ENCODE measurements at regions not wholly inside any gene's neighbourhood (a gene's known extent, or its start where the extent isn't known, plus 50 kb on each side); places are given as distances from the start of the nearest gene placed in this dataset.

- no peak for DNase-seq
- Histone ChIP-seq H3K27ac (ENCODE audit: low read depth in 1 of 2, low read length in 1 of 2) (no peak overlapping the region), H3K27me3 (ENCODE audit: control insufficient read depth in 3 of 3, insufficient read depth in 3 of 3, low read length in 2 of 3) (no peaks in the 10 kb centered on the region), H3K36me3 (ENCODE audit: control insufficient read depth in 4 of 4, insufficient read depth in 4 of 4, low read length in 4 of 4) (no peaks in the 10 kb centered on the region), H3K9me3 (ENCODE audit: control insufficient read depth in 4 of 4, insufficient read depth in 3 of 4, low read length in 3 of 4) (no peaks in the 10 kb centered on the region), H3K9ac (ENCODE audit: insufficient read depth in 1 of 2, low read length in 2 of 2) (no peak overlapping the region), H3K4me1 (ENCODE audit: control insufficient read depth in 5 of 5, insufficient read depth in 5 of 5, low read length in 5 of 5) (peaks cover 0 to 3% (median 0%) of the 10 kb centered on the region in 5 donors), H3K4me3 (no peak overlapping the region)
- no peak for TF ChIP-seq CTCF (IDR thresholded peaks at IDR 0.05; ENCODE audit: control extremely low read depth, extremely low read depth)
- WGBS, 2 donors: 87 to 92% methylated on average over 2 of the region's 2 CpGs
- no peak for ATAC-seq (ENCODE audit: insufficient read depth, low FRiP score)
Measured at GRCh38 chr12:98229540-98229924, 285.9 kb upstream of the TMPO start.

- H3K36me3 ChIP-seq (ENCODE audit: control insufficient read depth in 4 of 4, insufficient read depth in 4 of 4, low read length in 4 of 4): no peaks in the 10 kb centered on the region
- H3K27me3 ChIP-seq (ENCODE audit: control insufficient read depth in 3 of 3, insufficient read depth in 3 of 3, low read length in 2 of 3): no peaks in the 10 kb centered on the region
- no peak overlapping the region for H3K9ac ChIP-seq (ENCODE audit: insufficient read depth in 1 of 2, low read length in 2 of 2)
- WGBS, 2 donors: 85 to 94% methylated on average over 3 of the region's 3 CpGs
- H3K4me3 ChIP-seq: no peak overlapping the region
- H3K27ac ChIP-seq (ENCODE audit: low read depth in 1 of 2, low read length in 1 of 2): no peak overlapping the region
- no peak for TF ChIP-seq CTCF (IDR thresholded peaks at IDR 0.05; ENCODE audit: control extremely low read depth, extremely low read depth)
- H3K9me3 ChIP-seq (ENCODE audit: control insufficient read depth in 4 of 4, insufficient read depth in 3 of 4, low read length in 3 of 4): peaks cover 0 to 3% (median 0%) of the 10 kb centered on the region in 4 donors
- DNase-seq (no peak), ATAC-seq (ENCODE audit: insufficient read depth, low FRiP score) (no peak)
- H3K4me1 ChIP-seq (ENCODE audit: control insufficient read depth in 5 of 5, insufficient read depth in 5 of 5, low read length in 5 of 5): no peaks in the 10 kb centered on the region
Measured at GRCh38 chr12:98232753-98233390, 282.5 kb upstream of the TMPO start.

DNA sequence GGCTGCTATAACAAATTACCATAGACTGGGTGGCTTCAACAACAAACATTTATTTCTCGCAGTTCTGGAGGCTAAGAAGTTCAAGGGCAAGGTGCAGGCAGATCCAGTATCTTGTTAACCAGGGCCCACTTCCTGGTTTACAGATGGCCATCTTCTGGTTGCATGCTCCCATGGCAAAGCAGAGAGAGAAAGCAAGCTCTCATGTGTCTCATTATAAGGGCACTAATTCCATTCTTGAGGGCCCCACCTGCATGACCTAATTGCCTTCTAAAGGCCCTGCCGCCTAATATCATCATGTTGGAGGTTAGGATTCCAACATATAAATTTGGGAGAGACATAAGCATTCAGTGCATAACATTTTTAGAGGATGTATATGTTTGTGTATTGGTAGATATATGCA lies 280.1 kb upstream of the TMPO start:
- Histone ChIP-seq H3K36me3 (ENCODE audit: control insufficient read depth in 4 of 4, insufficient read depth in 4 of 4, low read length in 4 of 4) (no peaks in the 10 kb centered on the region), H3K9ac (ENCODE audit: insufficient read depth in 1 of 2, low read length in 2 of 2) (no peak overlapping the region), H3K27ac (ENCODE audit: low read depth in 1 of 2, low read length in 1 of 2) (no peak overlapping the region), H3K4me1 (ENCODE audit: control insufficient read depth in 5 of 5, insufficient read depth in 5 of 5, low read length in 5 of 5) (peaks cover 0 to 12% (median 0%) of the 10 kb centered on the region in 5 donors), H3K27me3 (ENCODE audit: control insufficient read depth in 3 of 3, insufficient read depth in 3 of 3, low read length in 2 of 3) (peaks cover 0 to 6% (median 0%) of the 10 kb centered on the region in 3 donors), H3K9me3 (ENCODE audit: control insufficient read depth in 4 of 4, insufficient read depth in 3 of 4, low read length in 3 of 4) (peaks cover 0 to 3% (median 0%) of the 10 kb centered on the region in 4 donors), H3K4me3 (no peak overlapping the region)
- 91 to 98% methylated on average over 2 of the region's 2 CpGs for WGBS, 2 donors
- DNase-seq: no peak
- TF ChIP-seq CTCF (IDR thresholded peaks at IDR 0.05; ENCODE audit: control extremely low read depth, extremely low read depth): no peak
- no peak for ATAC-seq (ENCODE audit: insufficient read depth, low FRiP score)
